Esophagus squamous epithelium (tissue), 4 donors: ENCODE measurements at regions not wholly inside any gene's neighbourhood (a gene's known extent, or its start where the extent isn't known, plus 50 kb on each side); places are given as distances from the start of the nearest gene placed in this dataset.

Experiments used
- POLR2A ChIP-seq, 4 donors: fragments of 450-650 bp; IDR thresholded peaks; one replicate each; pipeline ENCODE4 v1.6.1; 2017; ENCODE audit warnings: antibody characterized with exemption in 4 of 4, mild to moderate bottlenecking in 4 of 4, moderate library complexity in 3 of 4
- TF ChIP-seq, protein P1 (sequence below), 6 experiments: fragments of 450-650 bp in 4 of 6; fragments of 200-600 bp in 2 of 6; sonication (generic) in 2 of 6; IDR thresholded peaks; one replicate each; pipeline ENCODE4 v1.5.1; 2016 to 2019; ENCODE audit warnings: antibody characterized with exemption in 6 of 6, mild to moderate bottlenecking in 4 of 6, moderate library complexity in 4 of 6

DNA sequence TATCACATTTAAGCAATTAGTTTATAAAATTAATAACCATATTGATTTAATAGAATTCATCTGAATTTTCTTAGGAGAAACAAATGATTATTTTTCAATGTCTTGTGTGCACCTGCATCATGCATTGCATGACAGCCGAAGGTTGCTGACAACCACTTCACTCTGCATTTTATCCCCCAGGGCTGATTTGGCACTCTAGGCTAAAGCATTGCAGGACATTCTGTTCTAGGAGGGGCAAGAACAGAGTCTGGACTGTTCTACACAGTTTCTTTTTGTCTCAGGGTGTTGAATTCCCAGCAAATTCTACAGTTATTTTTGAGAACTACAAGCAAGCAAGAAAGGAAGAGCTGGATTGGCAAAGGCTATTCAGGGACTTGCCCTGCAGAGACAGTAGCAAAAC lies 570.4 kb upstream of the EYS start:
- TF ChIP-seq, protein P1, sequence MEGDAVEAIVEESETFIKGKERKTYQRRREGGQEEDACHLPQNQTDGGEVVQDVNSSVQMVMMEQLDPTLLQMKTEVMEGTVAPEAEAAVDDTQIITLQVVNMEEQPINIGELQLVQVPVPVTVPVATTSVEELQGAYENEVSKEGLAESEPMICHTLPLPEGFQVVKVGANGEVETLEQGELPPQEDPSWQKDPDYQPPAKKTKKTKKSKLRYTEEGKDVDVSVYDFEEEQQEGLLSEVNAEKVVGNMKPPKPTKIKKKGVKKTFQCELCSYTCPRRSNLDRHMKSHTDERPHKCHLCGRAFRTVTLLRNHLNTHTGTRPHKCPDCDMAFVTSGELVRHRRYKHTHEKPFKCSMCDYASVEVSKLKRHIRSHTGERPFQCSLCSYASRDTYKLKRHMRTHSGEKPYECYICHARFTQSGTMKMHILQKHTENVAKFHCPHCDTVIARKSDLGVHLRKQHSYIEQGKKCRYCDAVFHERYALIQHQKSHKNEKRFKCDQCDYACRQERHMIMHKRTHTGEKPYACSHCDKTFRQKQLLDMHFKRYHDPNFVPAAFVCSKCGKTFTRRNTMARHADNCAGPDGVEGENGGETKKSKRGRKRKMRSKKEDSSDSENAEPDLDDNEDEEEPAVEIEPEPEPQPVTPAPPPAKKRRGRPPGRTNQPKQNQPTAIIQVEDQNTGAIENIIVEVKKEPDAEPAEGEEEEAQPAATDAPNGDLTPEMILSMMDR (IDR thresholded peaks at IDR 0.05), result no peak
- no peak for TF ChIP-seq POLR2A (IDR thresholded peaks at IDR 0.05)
